ENCODE measurements at regions not wholly inside any gene's neighbourhood (a gene's known extent, or its start where the extent isn't known, plus 50 kb on each side); places are given as distances from the start of the nearest gene placed in this dataset.

- TF ChIP-seq CTCF (conservative IDR thresholded peaks at IDR 0.05; ENCODE audit: low read depth in 2 of 2) (no peak), EZH2phosphoT487 (IDR thresholded peaks at IDR 0.05; ENCODE audit: unreplicated experiment) (no peak), REST (IDR thresholded peaks at IDR 0.05; ENCODE audit: unreplicated experiment) (no peak), ZNF114 (CRISPR knock-in tag; IDR thresholded peaks at IDR 0.05) (no peak), ETS1 (IDR thresholded peaks at IDR 0.05) (no peak), STAT1 (IDR thresholded peaks at IDR 0.05; ENCODE audit: unreplicated experiment) (no peak), JUNB (IDR thresholded peaks at IDR 0.05; ENCODE audit: unreplicated experiment) (no peak), EZH2 (IDR thresholded peaks at IDR 0.05; ENCODE audit: low read depth, unreplicated experiment) (no peak), POLR2AphosphoS5 (IDR thresholded peaks at IDR 0.05; ENCODE audit: low read depth) (no peak), CREB1 (CRISPR knock-in tag; IDR thresholded peaks at IDR 0.05; ENCODE audit: low read depth) (no peak)
Observed at GRCh38 chr9:108168236-108168850, 678.8 kb upstream of the KLF4 start.

Data from GM23338 (cell line).